ENCODE measurements at regions not wholly inside any gene's neighbourhood (a gene's known extent, or its start where the extent isn't known, plus 50 kb on each side); places are given as distances from the start of the nearest gene placed in this dataset.

GRCh38 chr6:19736066-19736465 lies 101.1 kb upstream of the ID4 start:
- H3K27ac ChIP-seq: no peak overlapping the region

GRCh38 chr6:19738010-19738409 lies 99.2 kb upstream of the ID4 start:
- no peak for TF ChIP-seq CTCF (IDR thresholded peaks at IDR 0.05)
- TF ChIP-seq ZFX (IDR thresholded peaks at IDR 0.05; ENCODE audit: borderline replicate concordance): no peak

More at GRCh38 chr6:19736066-19736465, 101.1 kb upstream of the ID4 start:
- TF ChIP-seq ZFX (IDR thresholded peaks at IDR 0.05; ENCODE audit: borderline replicate concordance): no peak
- no peak for TF ChIP-seq CTCF (IDR thresholded peaks at IDR 0.05)

GRCh38 chr6:19749722-19750121 lies 87.4 kb upstream of the ID4 start:
- TF ChIP-seq ZFX (IDR thresholded peaks at IDR 0.05; ENCODE audit: borderline replicate concordance) (no peak), CTCF (IDR thresholded peaks at IDR 0.05) (no peak)
- H3K27ac ChIP-seq: no peak overlapping the region

More at GRCh38 chr6:19738010-19738409, 99.2 kb upstream of the ID4 start:
- no peak overlapping the region for H3K27ac ChIP-seq

- no peak overlapping the region for H3K27ac ChIP-seq
- no peak for TF ChIP-seq CTCF (IDR thresholded peaks at IDR 0.05)
- no peak for TF ChIP-seq ZFX (IDR thresholded peaks at IDR 0.05; ENCODE audit: borderline replicate concordance)
Observed at GRCh38 chr6:19752746-19753145, 84.4 kb upstream of the ID4 start.

- TF ChIP-seq CTCF (IDR thresholded peaks at IDR 0.05) (no peak), ZFX (IDR thresholded peaks at IDR 0.05; ENCODE audit: borderline replicate concordance) (no peak)
- no peak overlapping the region for H3K27ac ChIP-seq
Observed at GRCh38 chr6:19753826-19754225, 83.3 kb upstream of the ID4 start.

DNA sequence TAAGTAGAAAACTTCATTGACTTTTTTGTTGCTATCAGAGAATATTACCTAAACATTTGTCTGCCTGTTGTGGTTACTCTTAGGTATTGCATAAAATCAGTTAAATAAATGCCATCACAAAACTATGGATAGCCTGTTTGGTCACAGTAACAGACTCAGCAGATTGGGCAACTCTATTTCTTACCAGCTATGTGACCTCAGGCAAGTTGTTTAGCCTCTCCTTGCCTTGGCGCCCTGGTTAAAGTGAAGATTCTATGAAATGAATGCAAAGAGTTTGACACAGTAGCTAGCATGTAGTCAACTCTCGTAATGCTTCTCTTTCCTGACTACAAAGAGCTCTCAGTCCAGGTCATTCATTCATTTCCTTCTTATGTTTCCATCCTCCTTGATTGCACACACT lies 82.5 kb upstream of the ID4 start:
- TF ChIP-seq CTCF (IDR thresholded peaks at IDR 0.05) (no peak), ZFX (IDR thresholded peaks at IDR 0.05; ENCODE audit: borderline replicate concordance) (no peak)
- no peak overlapping the region for H3K27ac ChIP-seq

- TF ChIP-seq ZFX (IDR thresholded peaks at IDR 0.05; ENCODE audit: borderline replicate concordance) (no peak), CTCF (IDR thresholded peaks at IDR 0.05) (no peak)
- H3K27ac ChIP-seq: no peak overlapping the region
Observed at GRCh38 chr6:19755181-19755580, 82.0 kb upstream of the ID4 start.
